Smooth muscle cell (in vitro differentiated cells): ENCODE measurements at regions not wholly inside any gene's neighbourhood (a gene's known extent, or its start where the extent isn't known, plus 50 kb on each side); places are given as distances from the start of the nearest gene placed in this dataset.

Source experiments
- DNase-seq: peaks from one replicate; lab custom pipeline; 2025; ENCODE audit not compliant: unreplicated experiment; lab: John Stamatoyannopoulos, UW
- H2AFZ ChIP-seq: fragments of 200-600 bp; sonication (generic); 2 replicates; pipeline ENCODE4 v1.6.0; 2016; ENCODE audit warnings: antibody characterized with exemption, low read depth, mild to moderate bottlenecking
- H3F3A ChIP-seq: fragments of 200-600 bp; sonication (generic); 2 replicates; pipeline ENCODE4 v1.6.0; 2017; ENCODE audit warnings: antibody characterized with exemption, low read depth
- H3K27ac ChIP-seq: fragments of 200-600 bp; sonication (generic); 2 replicates; pipeline ENCODE4 v1.5.1; 2016; ENCODE audit warnings: low read depth, mild to moderate bottlenecking
- H3K27me3 ChIP-seq: fragments of 200-600 bp; sonication (generic); 2 replicates; pipeline ENCODE4 v1.6.1; 2016; ENCODE audit warnings: low read depth, mild to moderate bottlenecking
- H3K36me3 ChIP-seq: fragments of 200-600 bp; sonication (generic); 2 replicates; pipeline ENCODE4 v1.5.1; 2016; ENCODE audit warnings: low read depth
- H3K4me1 ChIP-seq: fragments of 200-600 bp; sonication (generic); 2 replicates; pipeline ENCODE4 v1.5.1; 2016; ENCODE audit warnings: low read depth
- H3K4me2 ChIP-seq: fragments of 200-600 bp; sonication (generic); 2 replicates; pipeline ENCODE4 v1.6.0; 2016; ENCODE audit warnings: mild to moderate bottlenecking
- H3K4me3 ChIP-seq: fragments of 200-600 bp; sonication (generic); 2 replicates; pipeline ENCODE4 v1.5.1; 2016; ENCODE audit warnings: mild to moderate bottlenecking
- H3K79me2 ChIP-seq: fragments of 200-600 bp; sonication (generic); 2 replicates; pipeline ENCODE4 v1.6.0; 2016; ENCODE audit warnings: low read depth, mild to moderate bottlenecking
- H3K9ac ChIP-seq: fragments of 200-600 bp; sonication (generic); 2 replicates; pipeline ENCODE4 v1.6.0; 2016; ENCODE audit warnings: low read depth
- H3K9me3 ChIP-seq: fragments of 200-600 bp; sonication (generic); replicated peaks from 2 replicates; pipeline ENCODE4 v1.5.1; 2016; ENCODE audit warnings: low read depth
- H4K20me1 ChIP-seq: fragments of 200-600 bp; sonication (generic); 2 replicates; pipeline ENCODE4 v1.6.0; 2016; ENCODE audit warnings: low read depth
- CTCF ChIP-seq: fragments of 200-600 bp; sonication (generic); IDR thresholded peaks from 2 replicates; pipeline ENCODE4 v1.5.1; 2017; ENCODE audit warnings: borderline replicate concordance, mild to moderate bottlenecking, antibody characterized with exemption; ENCODE audit not compliant: insufficient read depth, poor library complexity, severe bottlenecking
- WGBS: methylation state at CpG from one replicate; pipeline ENCODE4 v1.1.7; 2016; ENCODE audit warnings: low lambda C conversion rate; 5-methylcytosine and 5-hydroxymethylcytosine counted together

GRCh38 chr2:40629768-40630434 lies 178.0 kb upstream of the SLC8A1 start:
- Histone ChIP-seq H3K27ac (no peak overlapping the region), H3K79me2 (no peaks in the 10 kb centered on the region), H4K20me1 (no peaks in the 10 kb centered on the region), H3K9me3 (no peaks in the 10 kb centered on the region), H3K4me3 (no peak overlapping the region), H3K4me2 (no peak overlapping the region), H3K36me3 (no peaks in the 10 kb centered on the region), H3F3A (no peaks in the 10 kb centered on the region), H2AFZ (no peak overlapping the region), H3K4me1 (no peaks in the 10 kb centered on the region), H3K27me3 (no peaks in the 10 kb centered on the region), H3K9ac (no peak overlapping the region)
- no peak for TF ChIP-seq CTCF
- no peak for DNase-seq
- WGBS, result 88% methylated on average over 4 of the region's 4 CpGs

GRCh38 chr2:40639320-40639719 lies 187.4 kb upstream of the SLC8A1 start:
- no peak overlapping the region for H3K4me2 ChIP-seq
- no peak overlapping the region for H3K9ac ChIP-seq
- no peak overlapping the region for H3K27ac ChIP-seq

GRCh38 chr2:40642237-40642636 lies 190.3 kb upstream of the SLC8A1 start:
- H2AFZ ChIP-seq, result no peak overlapping the region
- H3K27me3 ChIP-seq, result peaks cover 10% of the 10 kb centered on the region
- 86% methylated on average over 1 of the region's 1 CpG for WGBS
- H3K79me2 ChIP-seq, result no peaks in the 10 kb centered on the region
- no peak overlapping the region for H3K4me2 ChIP-seq
- TF ChIP-seq CTCF, result no peak
- H3K36me3 ChIP-seq, result no peaks in the 10 kb centered on the region
- H3K4me1 ChIP-seq, result no peaks in the 10 kb centered on the region
- no peaks in the 10 kb centered on the region for H3F3A ChIP-seq
- DNase-seq, result no peak
- no peak overlapping the region for H3K9ac ChIP-seq
- no peak overlapping the region for H3K27ac ChIP-seq
- no peaks in the 10 kb centered on the region for H3K9me3 ChIP-seq
- H4K20me1 ChIP-seq, result no peaks in the 10 kb centered on the region
- H3K4me3 ChIP-seq, result no peak overlapping the region

More at GRCh38 chr2:40639320-40639719, 187.4 kb upstream of the SLC8A1 start:
- Histone ChIP-seq H3K27me3 (peaks cover 10% of the 10 kb centered on the region), H3K4me3 (no peak overlapping the region), H2AFZ (no peak overlapping the region), H3K9me3 (no peaks in the 10 kb centered on the region), H4K20me1 (no peaks in the 10 kb centered on the region), H3K79me2 (no peaks in the 10 kb centered on the region), H3F3A (no peaks in the 10 kb centered on the region), H3K4me1 (no peaks in the 10 kb centered on the region), H3K36me3 (no peaks in the 10 kb centered on the region)
- WGBS, result 89% methylated on average over 4 of the region's 4 CpGs
- TF ChIP-seq CTCF, result no peak
- no peak for DNase-seq

- no peak overlapping the region for H3K4me3 ChIP-seq
- WGBS, result 87% methylated on average over 2 of the region's 2 CpGs
- H3K4me1 ChIP-seq, result no peaks in the 10 kb centered on the region
- no peak overlapping the region for H2AFZ ChIP-seq
- H3K27ac ChIP-seq, result no peak overlapping the region
- no peaks in the 10 kb centered on the region for H4K20me1 ChIP-seq
- no peak overlapping the region for H3K4me2 ChIP-seq
- DNase-seq, result no peak
- TF ChIP-seq CTCF, result no peak
- no peaks in the 10 kb centered on the region for H3K36me3 ChIP-seq
- no peak overlapping the region for H3K9ac ChIP-seq
- H3K9me3 ChIP-seq, result no peaks in the 10 kb centered on the region
- peaks cover 10% of the 10 kb centered on the region for H3K27me3 ChIP-seq
- H3F3A ChIP-seq, result no peaks in the 10 kb centered on the region
- H3K79me2 ChIP-seq, result no peaks in the 10 kb centered on the region
Measured at GRCh38 chr2:40642726-40643125, 190.8 kb upstream of the SLC8A1 start.
